ENCODE measurements at regions not wholly inside any gene's neighbourhood (a gene's known extent, or its start where the extent isn't known, plus 50 kb on each side); places are given as distances from the start of the nearest gene placed in this dataset.

DNA sequence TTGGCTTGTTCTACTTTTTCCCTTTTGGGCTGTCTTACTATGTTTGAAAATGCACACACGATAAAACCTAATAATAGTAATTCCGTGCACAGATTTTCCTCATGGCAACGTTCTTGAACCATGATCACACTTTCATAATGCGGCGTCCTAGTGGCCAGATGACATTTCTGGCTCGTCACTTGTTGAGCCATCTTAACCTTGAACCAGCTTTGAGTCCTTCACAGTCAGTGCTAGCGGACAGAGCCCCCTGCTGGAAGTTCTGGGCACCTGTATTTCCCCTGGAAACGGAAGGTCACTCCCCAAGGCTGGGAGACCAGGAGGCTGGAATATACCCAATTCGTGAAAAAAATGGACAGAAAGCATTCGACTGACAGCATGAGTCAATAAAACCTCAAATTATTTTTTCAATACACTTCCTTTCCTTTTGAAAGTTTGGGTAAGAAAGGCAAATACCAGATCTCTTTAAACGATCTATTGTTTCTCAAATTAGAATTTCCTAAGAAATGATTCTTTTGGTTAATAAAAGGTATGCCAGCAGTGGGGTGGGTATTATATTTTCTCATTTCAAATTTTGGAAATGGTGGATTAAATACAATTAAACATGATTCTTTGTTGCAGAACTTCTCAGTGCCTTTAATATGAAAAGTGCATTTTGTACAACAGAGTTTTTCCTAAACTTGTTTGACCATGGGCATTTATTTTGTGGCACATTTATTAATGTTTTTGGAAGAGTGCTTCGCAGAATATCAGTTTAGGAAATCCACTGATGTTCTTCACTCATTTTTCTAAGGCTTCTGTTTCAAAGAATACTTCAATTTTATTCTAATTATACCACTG is 542.3 kb downstream of the QKI start (continued):
- TF ChIP-seq CEBPG (CRISPR knock-in tag; IDR thresholded peaks at IDR 0.05) (peak; percentile 55), EEA1 (CRISPR knock-in tag; IDR thresholded peaks at IDR 0.05; ENCODE audit: borderline replicate concordance) (no peak), SKI (IDR thresholded peaks at IDR 0.05; ENCODE audit: partially characterized antibody) (no peak), HNRNPL (IDR thresholded peaks at IDR 0.05; ENCODE audit: low read depth, low read length) (no peak), BHLHE40 (IDR thresholded peaks at IDR 0.05; ENCODE audit: low read length) (0 out of 2 replicates have a peak, but pooled peaks have one; percentile 12), ZSCAN20 (CRISPR knock-in tag; IDR thresholded peaks at IDR 0.05; ENCODE audit: borderline replicate concordance) (no peak), ZNF143 (CRISPR knock-in tag; IDR thresholded peaks at IDR 0.05) (no peak), ZNF121 (CRISPR knock-in tag; IDR thresholded peaks at IDR 0.05) (no peak), NR2F1 (CRISPR knock-in tag; IDR thresholded peaks at IDR 0.05) (peak; percentile 30 to 39; a peak in 1 of 4 replicates), ZNF329 (CRISPR knock-in tag; IDR thresholded peaks at IDR 0.05; ENCODE audit: low read depth) (no peak), PLRG1 (conservative IDR thresholded peaks at IDR 0.05) (no peak), SMC3 (IDR thresholded peaks at IDR 0.05; ENCODE audit: low read length) (peak; percentile 98), NFKB2 (CRISPR knock-in tag; IDR thresholded peaks at IDR 0.05; ENCODE audit: borderline replicate concordance) (no peak), ZNF264 (CRISPR knock-in tag; IDR thresholded peaks at IDR 0.05) (peak; percentile 35; the same call in 1 of the 2 replicates), ZFP1 (CRISPR knock-in tag; IDR thresholded peaks at IDR 0.05) (no peak), ELF1 (CRISPR knock-in tag; IDR thresholded peaks at IDR 0.05) (0 out of 2 replicates have a peak, but pooled peaks have one; percentile 30), SRSF4 (IDR thresholded peaks at IDR 0.05; ENCODE audit: low read depth, low read length, poor library complexity, severe bottlenecking) (no peak), NFIB (CRISPR knock-in tag; IDR thresholded peaks at IDR 0.05; ENCODE audit: borderline replicate concordance) (no peak), NR2C2 (CRISPR knock-in tag; IDR thresholded peaks at IDR 0.05; ENCODE audit: borderline replicate concordance) (no peak), ZNF205 (CRISPR knock-in tag; IDR thresholded peaks at IDR 0.05) (peak; percentile 52; the same call in 1 of the 2 replicates), HNRNPUL1 (IDR thresholded peaks at IDR 0.05; ENCODE audit: low read depth, low read length) (no peak)
- TF ChIP-seq, protein P1, sequence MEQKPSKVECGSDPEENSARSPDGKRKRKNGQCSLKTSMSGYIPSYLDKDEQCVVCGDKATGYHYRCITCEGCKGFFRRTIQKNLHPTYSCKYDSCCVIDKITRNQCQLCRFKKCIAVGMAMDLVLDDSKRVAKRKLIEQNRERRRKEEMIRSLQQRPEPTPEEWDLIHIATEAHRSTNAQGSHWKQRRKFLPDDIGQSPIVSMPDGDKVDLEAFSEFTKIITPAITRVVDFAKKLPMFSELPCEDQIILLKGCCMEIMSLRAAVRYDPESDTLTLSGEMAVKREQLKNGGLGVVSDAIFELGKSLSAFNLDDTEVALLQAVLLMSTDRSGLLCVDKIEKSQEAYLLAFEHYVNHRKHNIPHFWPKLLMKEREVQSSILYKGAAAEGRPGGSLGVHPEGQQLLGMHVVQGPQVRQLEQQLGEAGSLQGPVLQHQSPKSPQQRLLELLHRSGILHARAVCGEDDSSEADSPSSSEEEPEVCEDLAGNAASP (CRISPR knock-in tag; IDR thresholded peaks at IDR 0.05; ENCODE audit: borderline replicate concordance) = peak; percentile 57; the same call in 1 of the 2 replicates
- TF ChIP-seq, protein P2, sequence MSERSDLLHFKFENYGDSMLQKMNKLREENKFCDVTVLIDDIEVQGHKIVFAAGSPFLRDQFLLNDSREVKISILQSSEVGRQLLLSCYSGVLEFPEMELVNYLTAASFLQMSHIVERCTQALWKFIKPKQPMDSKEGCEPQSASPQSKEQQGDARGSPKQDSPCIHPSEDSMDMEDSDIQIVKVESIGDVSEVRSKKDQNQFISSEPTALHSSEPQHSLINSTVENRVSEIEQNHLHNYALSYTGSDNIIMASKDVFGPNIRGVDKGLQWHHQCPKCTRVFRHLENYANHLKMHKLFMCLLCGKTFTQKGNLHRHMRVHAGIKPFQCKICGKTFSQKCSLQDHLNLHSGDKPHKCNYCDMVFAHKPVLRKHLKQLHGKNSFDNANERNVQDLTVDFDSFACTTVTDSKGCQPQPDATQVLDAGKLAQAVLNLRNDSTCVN (CRISPR knock-in tag; IDR thresholded peaks at IDR 0.05; ENCODE audit: borderline replicate concordance) = no peak
- TF ChIP-seq, protein P3, sequence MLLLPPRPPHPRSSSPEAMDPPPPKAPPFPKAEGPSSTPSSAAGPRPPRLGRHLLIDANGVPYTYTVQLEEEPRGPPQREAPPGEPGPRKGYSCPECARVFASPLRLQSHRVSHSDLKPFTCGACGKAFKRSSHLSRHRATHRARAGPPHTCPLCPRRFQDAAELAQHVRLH (CRISPR knock-in tag; IDR thresholded peaks at IDR 0.05; ENCODE audit: borderline replicate concordance, low read depth) = peak; percentile 63; the same call in 1 of the 2 replicates

Measured in HepG2 (cell line).